ENCODE measurements at regions not wholly inside any gene's neighbourhood (a gene's known extent, or its start where the extent isn't known, plus 50 kb on each side); places are given as distances from the start of the nearest gene placed in this dataset.

GRCh38 chr6:151721146-151721545 lies 86.3 kb upstream of the ESR1 start:
- TF ChIP-seq POLR2AphosphoS5 (IDR thresholded peaks at IDR 0.05) (no peak), CTCF (IDR thresholded peaks at IDR 0.05) (no peak), POLR2A (IDR thresholded peaks at IDR 0.05; ENCODE audit: low read depth) (no peak)
